ENCODE measurements at regions not wholly inside any gene's neighbourhood (a gene's known extent, or its start where the extent isn't known, plus 50 kb on each side); places are given as distances from the start of the nearest gene placed in this dataset.

GRCh38 chr15:98580572-98580971 lies 67.8 kb upstream of the IGF1R start:
- TF ChIP-seq CTCF (conservative IDR thresholded peaks at IDR 0.05) (no peak), ZFX (IDR thresholded peaks at IDR 0.05) (no peak)
